Ishikawa (cell line): ENCODE measurements at regions not wholly inside any gene's neighbourhood (a gene's known extent, or its start where the extent isn't known, plus 50 kb on each side); places are given as distances from the start of the nearest gene placed in this dataset.

Experiments used
- CEBPB ChIP-seq: IDR thresholded peaks from 2 replicates; pipeline ENCODE4 v1.6.1; 2012
- CREB1 ChIP-seq: IDR thresholded peaks from 2 replicates; pipeline ENCODE4 v1.6.1; 2012; ENCODE audit warnings: low read depth
- EGR1 ChIP-seq: IDR thresholded peaks from 2 replicates; pipeline ENCODE4 v1.6.1; 2012
- EP300 ChIP-seq: IDR thresholded peaks from 2 replicates; pipeline ENCODE4 v1.6.1; 2012; ENCODE audit warnings: borderline replicate concordance
- FOXM1 ChIP-seq: IDR thresholded peaks from 2 replicates; pipeline ENCODE4 v1.6.1; 2012; ENCODE audit warnings: low read depth, borderline replicate concordance
- MAX ChIP-seq: IDR thresholded peaks from 2 replicates; pipeline ENCODE4 v1.6.1; 2012
- NFIC ChIP-seq: IDR thresholded peaks from 2 replicates; pipeline ENCODE4 v1.6.1; 2012
- RAD21 ChIP-seq: IDR thresholded peaks from 2 replicates; pipeline ENCODE4 v1.6.1; 2012; ENCODE audit warnings: low read depth
- REST ChIP-seq: IDR thresholded peaks from 2 replicates; pipeline ENCODE4 v1.6.1; 2012; ENCODE audit warnings: low read depth, mild to moderate bottlenecking
- TAF1 ChIP-seq: IDR thresholded peaks from 2 replicates; pipeline ENCODE4 v1.6.1; 2012; ENCODE audit warnings: low read depth, mild to moderate bottlenecking
- TCF12 ChIP-seq: IDR thresholded peaks from 2 replicates; pipeline ENCODE4 v1.6.1; 2012; ENCODE audit warnings: low read depth
- TEAD4 ChIP-seq: IDR thresholded peaks from 2 replicates; pipeline ENCODE4 v1.6.1; 2012
- YY1 ChIP-seq: IDR thresholded peaks from 2 replicates; pipeline ENCODE4 v1.6.1; 2012; ENCODE audit warnings: low read depth
- ZBTB7A ChIP-seq: IDR thresholded peaks from 2 replicates; pipeline ENCODE4 v1.6.1; 2012; ENCODE audit warnings: low read depth
- TF ChIP-seq, protein P1 (sequence below): IDR thresholded peaks from 2 replicates; pipeline ENCODE4 v1.6.1; 2012

DNA sequence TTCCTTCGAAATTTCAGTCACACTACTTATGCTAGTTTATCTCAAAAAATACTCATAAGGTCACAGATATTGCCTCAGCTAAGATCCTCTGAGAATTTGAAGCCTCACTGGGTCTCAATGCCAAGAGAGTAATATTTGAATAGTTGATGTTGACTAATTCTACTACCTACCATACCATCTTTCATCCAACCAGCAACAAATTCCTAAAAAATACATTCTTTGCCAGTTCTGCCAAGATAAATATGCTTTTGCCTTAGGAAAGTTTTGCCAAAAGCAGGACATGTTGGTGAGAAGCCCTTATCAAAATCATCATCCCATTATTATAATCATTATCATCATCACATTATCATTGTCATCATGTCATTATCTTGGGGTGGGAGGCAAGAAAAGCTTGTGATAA, 544.6 kb upstream of the ZEB2 start:
- TF ChIP-seq FOXM1 (no peak), ZBTB7A (no peak), RAD21 (no peak), REST (no peak), MAX (no peak), TEAD4 (no peak), YY1 (no peak), EP300 (no peak), CEBPB (no peak), EGR1 (no peak), TAF1 (no peak), NFIC (no peak), TCF12 (no peak), CREB1 (no peak)
- TF ChIP-seq, protein P1, sequence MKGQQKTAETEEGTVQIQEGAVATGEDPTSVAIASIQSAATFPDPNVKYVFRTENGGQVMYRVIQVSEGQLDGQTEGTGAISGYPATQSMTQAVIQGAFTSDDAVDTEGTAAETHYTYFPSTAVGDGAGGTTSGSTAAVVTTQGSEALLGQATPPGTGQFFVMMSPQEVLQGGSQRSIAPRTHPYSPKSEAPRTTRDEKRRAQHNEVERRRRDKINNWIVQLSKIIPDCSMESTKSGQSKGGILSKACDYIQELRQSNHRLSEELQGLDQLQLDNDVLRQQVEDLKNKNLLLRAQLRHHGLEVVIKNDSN = no peak

GRCh38 chr2:145060876-145061275, 541.0 kb upstream of the ZEB2 start:
- no peak for TF ChIP-seq ZBTB7A
- TF ChIP-seq EGR1 = no peak
- TF ChIP-seq, protein P1 = no peak
- TF ChIP-seq YY1 = no peak
- no peak for TF ChIP-seq EP300
- TF ChIP-seq NFIC = no peak
- TF ChIP-seq RAD21 = no peak
- TF ChIP-seq CEBPB = no peak
- no peak for TF ChIP-seq REST
- TF ChIP-seq TCF12 = no peak
- TF ChIP-seq FOXM1 = no peak
- TF ChIP-seq TEAD4 = no peak
- no peak for TF ChIP-seq TAF1
- TF ChIP-seq CREB1 = no peak
- TF ChIP-seq MAX = no peak

DNA sequence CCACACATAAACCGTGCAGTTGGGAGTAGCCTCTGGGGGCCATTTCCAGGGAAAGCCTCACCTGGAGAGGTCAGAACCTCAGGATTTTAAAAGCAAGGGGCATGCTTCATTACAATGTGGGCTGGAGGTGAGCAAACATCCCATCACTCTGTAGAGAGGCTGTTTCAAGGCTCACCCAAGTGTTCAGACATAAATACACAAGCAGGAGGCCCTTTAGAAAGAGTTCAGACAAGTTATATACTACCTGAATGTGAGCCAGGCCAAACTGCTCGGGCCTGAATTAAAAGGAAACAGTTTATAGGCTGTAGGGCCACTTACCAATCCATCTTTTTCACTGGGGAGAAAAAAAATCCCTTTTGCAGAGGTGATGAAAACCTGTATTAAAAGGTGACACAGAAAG, 540.0 kb upstream of the ZEB2 start:
- no peak for TF ChIP-seq EP300
- TF ChIP-seq EGR1 = no peak
- TF ChIP-seq, protein P1 = no peak
- TF ChIP-seq REST = no peak
- TF ChIP-seq RAD21 = no peak
- TF ChIP-seq TEAD4 = no peak
- TF ChIP-seq MAX = no peak
- TF ChIP-seq CEBPB = no peak
- TF ChIP-seq CREB1 = no peak
- TF ChIP-seq YY1 = no peak
- no peak for TF ChIP-seq TCF12
- TF ChIP-seq FOXM1 = no peak
- TF ChIP-seq TAF1 = no peak

- TF ChIP-seq REST (no peak), EGR1 (no peak), RAD21 (no peak), EP300 (no peak), TAF1 (no peak), ZBTB7A (no peak)
Measured at GRCh38 chr2:145059343-145059742, 539.4 kb upstream of the ZEB2 start.
